ENCODE measurements at regions not wholly inside any gene's neighbourhood (a gene's known extent, or its start where the extent isn't known, plus 50 kb on each side); places are given as distances from the start of the nearest gene placed in this dataset.

GRCh38 chr9:107632661-107633060 is 143.1 kb upstream of the KLF4 start:
- in situ Hi-C loops (cut with HindIII; ENCODE audit: extremely low pct_ligation_motif_present, low pct_unique_long_range_greater_than_20kb): no loop called here
- Histone ChIP-seq H3K4me2 (ENCODE audit: low read depth, low read length) (no peak overlapping the region), H3K9ac (ENCODE audit: insufficient read depth, low read depth, low read length) (no peak overlapping the region), H4K20me1 (ENCODE audit: insufficient read depth, low read length) (no peaks in the 10 kb centered on the region), H3K36me3 (replicated peaks in 1 of 2; ENCODE audit: control insufficient read depth in 1 of 2, insufficient read depth in 2 of 2, low read length in 2 of 2) (no peaks in the 10 kb centered on the region), H2AFZ (ENCODE audit: low read length) (no peak overlapping the region), H3K27ac (ENCODE audit: extremely low read length, insufficient read depth, low read length) (no peak overlapping the region), H3K79me2 (ENCODE audit: insufficient read depth, low read length) (no peaks in the 10 kb centered on the region), H3K4me3 (replicated peaks in 1 of 3; ENCODE audit: insufficient read depth in 1 of 3, low read depth in 2 of 3, low read length in 3 of 3) (no peak overlapping the region), H3K4me1 (ENCODE audit: insufficient read depth, low read length) (no peaks in the 10 kb centered on the region), H3K9me3 (ENCODE audit: low read length) (no peaks in the 10 kb centered on the region), H3K27me3 (ENCODE audit: control insufficient read depth in 1 of 2, insufficient read depth in 2 of 2, low read length in 2 of 2) (peaks cover 1 to 21% of the 10 kb centered on the region in 2 experiments; a peak in 4 of 5 replicates)
- intact Hi-C loops (cut with micrococcal nuclease; ENCODE audit: unreplicated experiment): no loop called here
- CTCF ChIA-PET (ENCODE audit: low intra/inter-chr PET ratio, low total read pairs): no interaction called here
- whole genome bisulfite sequencing (ENCODE audit: low lambda C conversion rate): 31% methylated on average over 4 of the region's 4 CpGs
- BruUV-seq (replicated peaks): no TSS peak
- POLR2A ChIA-PET: no interaction called here
- ATAC-seq (no peak), DNase-seq (ENCODE audit: low spot score) (no peak), FAIRE-seq (no peak)
- TF ChIP-seq, protein P1, sequence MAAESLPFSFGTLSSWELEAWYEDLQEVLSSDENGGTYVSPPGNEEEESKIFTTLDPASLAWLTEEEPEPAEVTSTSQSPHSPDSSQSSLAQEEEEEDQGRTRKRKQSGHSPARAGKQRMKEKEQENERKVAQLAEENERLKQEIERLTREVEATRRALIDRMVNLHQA (CRISPR knock-in tag; IDR thresholded peaks at IDR 0.05): no peak
- TF ChIP-seq ZSCAN21 (CRISPR knock-in tag; IDR thresholded peaks at IDR 0.05; ENCODE audit: borderline replicate concordance) (no peak), ZNF589 (CRISPR knock-in tag; conservative IDR thresholded peaks at IDR 0.05) (no peak), NFYC (CRISPR knock-in tag; IDR thresholded peaks at IDR 0.05) (no peak), ATF1 (CRISPR knock-in tag; IDR thresholded peaks at IDR 0.05) (no peak), CREBL2 (CRISPR knock-in tag; IDR thresholded peaks at IDR 0.05; ENCODE audit: borderline replicate concordance) (no peak), BORCS8-MEF2B (CRISPR knock-in tag; IDR thresholded peaks at IDR 0.05) (no peak), MAFK (conservative IDR thresholded peaks at IDR 0.05 in 1 of 2, IDR thresholded peaks at IDR 0.05 in 1 of 2; ENCODE audit: low read length in 2 of 2) (no peak)
- TF ChIP-seq, protein P2, sequence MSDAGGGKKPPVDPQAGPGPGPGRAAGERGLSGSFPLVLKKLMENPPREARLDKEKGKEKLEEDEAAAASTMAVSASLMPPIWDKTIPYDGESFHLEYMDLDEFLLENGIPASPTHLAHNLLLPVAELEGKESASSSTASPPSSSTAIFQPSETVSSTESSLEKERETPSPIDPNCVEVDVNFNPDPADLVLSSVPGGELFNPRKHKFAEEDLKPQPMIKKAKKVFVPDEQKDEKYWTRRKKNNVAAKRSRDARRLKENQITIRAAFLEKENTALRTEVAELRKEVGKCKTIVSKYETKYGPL (CRISPR knock-in tag; IDR thresholded peaks at IDR 0.05): no peak
- TF ChIP-seq, protein P3, sequence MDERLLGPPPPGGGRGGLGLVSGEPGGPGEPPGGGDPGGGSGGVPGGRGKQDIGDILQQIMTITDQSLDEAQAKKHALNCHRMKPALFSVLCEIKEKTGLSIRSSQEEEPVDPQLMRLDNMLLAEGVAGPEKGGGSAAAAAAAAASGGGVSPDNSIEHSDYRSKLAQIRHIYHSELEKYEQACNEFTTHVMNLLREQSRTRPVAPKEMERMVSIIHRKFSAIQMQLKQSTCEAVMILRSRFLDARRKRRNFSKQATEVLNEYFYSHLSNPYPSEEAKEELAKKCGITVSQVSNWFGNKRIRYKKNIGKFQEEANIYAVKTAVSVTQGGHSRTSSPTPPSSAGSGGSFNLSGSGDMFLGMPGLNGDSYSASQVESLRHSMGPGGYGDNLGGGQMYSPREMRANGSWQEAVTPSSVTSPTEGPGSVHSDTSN (CRISPR knock-in tag; IDR thresholded peaks at IDR 0.05): no peak

All from HepG2 (cell line).